ENCODE measurements at regions not wholly inside any gene's neighbourhood (a gene's known extent, or its start where the extent isn't known, plus 50 kb on each side); places are given as distances from the start of the nearest gene placed in this dataset.
"Not testable (repeated sequence)": the region's sequence is repeated elsewhere in the genome, so short reads cannot be mapped to it uniquely, and the experiment has no call there.

- TF ChIP-seq, protein P1, sequence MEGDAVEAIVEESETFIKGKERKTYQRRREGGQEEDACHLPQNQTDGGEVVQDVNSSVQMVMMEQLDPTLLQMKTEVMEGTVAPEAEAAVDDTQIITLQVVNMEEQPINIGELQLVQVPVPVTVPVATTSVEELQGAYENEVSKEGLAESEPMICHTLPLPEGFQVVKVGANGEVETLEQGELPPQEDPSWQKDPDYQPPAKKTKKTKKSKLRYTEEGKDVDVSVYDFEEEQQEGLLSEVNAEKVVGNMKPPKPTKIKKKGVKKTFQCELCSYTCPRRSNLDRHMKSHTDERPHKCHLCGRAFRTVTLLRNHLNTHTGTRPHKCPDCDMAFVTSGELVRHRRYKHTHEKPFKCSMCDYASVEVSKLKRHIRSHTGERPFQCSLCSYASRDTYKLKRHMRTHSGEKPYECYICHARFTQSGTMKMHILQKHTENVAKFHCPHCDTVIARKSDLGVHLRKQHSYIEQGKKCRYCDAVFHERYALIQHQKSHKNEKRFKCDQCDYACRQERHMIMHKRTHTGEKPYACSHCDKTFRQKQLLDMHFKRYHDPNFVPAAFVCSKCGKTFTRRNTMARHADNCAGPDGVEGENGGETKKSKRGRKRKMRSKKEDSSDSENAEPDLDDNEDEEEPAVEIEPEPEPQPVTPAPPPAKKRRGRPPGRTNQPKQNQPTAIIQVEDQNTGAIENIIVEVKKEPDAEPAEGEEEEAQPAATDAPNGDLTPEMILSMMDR (IDR thresholded peaks at IDR 0.05): no peak
- DNase-seq (ENCODE audit: low spot score) (no peak), ATAC-seq (ENCODE audit: low FRiP score) (no peak)
Observed at GRCh38 chr1:147417024-147417423, 124.3 kb upstream of the BCL9 start.

- not testable (repeated sequence) for DNase-seq (ENCODE audit: low spot score); ATAC-seq (ENCODE audit: low FRiP score)
Observed at GRCh38 chr1:147423100-147423827, 118.0 kb upstream of the BCL9 start.

DNA sequence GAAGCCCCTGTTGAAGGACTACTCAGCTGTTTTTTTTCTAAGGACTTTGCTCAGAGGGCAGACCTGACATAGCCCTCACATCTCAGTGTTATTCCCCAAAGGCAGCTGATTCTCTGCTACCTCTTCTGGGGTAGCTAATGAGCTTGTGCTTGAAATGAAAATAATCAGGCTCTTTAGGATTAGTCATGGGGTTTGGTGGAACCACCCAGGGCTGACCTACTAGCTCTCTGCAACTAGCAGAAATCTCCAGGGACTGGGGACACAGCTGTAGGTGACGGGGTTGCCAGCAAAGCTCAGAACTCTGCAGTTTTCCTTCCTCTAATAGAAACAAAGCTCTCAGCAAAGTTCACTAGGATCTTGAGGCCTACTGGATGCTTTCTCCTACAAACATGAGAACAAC lies 106.4 kb upstream of the BCL9 start:
- TF ChIP-seq, protein P1 (IDR thresholded peaks at IDR 0.05): no peak
- ATAC-seq (ENCODE audit: low FRiP score): no peak
- no peak for DNase-seq (ENCODE audit: low spot score)

- DNase-seq (ENCODE audit: low spot score) (no peak), ATAC-seq (ENCODE audit: low FRiP score) (no peak)
- TF ChIP-seq, protein P1 (IDR thresholded peaks at IDR 0.05): no peak
Observed at GRCh38 chr1:147444381-147444780, 96.9 kb upstream of the BCL9 start.

DNA sequence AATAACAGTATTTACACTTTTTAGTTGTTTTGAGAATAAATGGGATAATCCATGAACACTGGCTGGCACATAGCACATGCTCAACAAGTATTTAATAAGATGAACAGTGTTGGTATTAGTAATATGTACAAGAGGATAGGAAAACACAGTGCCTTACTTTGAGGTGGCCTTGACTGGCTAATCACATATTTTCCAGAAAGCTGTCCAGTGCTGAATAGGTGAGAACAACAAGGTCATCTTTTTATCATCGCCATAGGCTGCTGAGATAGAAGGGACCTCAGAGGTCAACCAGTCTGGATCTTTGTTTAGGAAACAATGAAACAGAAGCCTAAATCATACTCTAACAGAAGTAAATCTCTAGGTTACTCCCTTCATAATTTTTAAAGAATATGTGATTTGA lies 89.7 kb upstream of the BCL9 start:
- TF ChIP-seq, protein P1 (IDR thresholded peaks at IDR 0.05): no peak
- ATAC-seq (ENCODE audit: low FRiP score) (no peak), DNase-seq (ENCODE audit: low spot score) (no peak)

DNA sequence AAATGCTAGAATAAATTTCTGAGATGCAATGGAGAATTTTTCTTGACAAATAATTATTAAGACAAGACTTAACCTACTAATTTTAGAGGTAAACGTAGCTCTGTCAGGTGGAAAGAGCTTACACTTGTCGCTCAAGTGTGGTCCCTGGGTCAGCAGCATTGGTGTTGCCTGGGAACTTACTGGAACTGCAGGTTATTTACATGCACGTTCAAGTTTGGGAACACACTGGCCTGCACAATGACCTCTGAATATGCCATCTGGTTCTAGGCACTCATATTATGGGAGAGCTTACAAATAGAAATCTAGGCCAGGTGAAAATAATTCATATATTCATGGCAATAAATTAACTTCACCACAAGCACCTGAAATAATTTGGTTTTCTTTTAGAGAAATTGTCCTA lies 88.5 kb upstream of the BCL9 start:
- ATAC-seq (ENCODE audit: low FRiP score) (no peak), DNase-seq (ENCODE audit: low spot score) (no peak)
- TF ChIP-seq, protein P1 (IDR thresholded peaks at IDR 0.05): no peak

GRCh38 chr1:147463022-147463421 lies 78.3 kb upstream of the BCL9 start:
- TF ChIP-seq, protein P1 (IDR thresholded peaks at IDR 0.05): no peak
- ATAC-seq (ENCODE audit: low FRiP score) (no peak), DNase-seq (ENCODE audit: low spot score) (no peak)

All from omental fat pad (tissue), 3 donors.